GM12878 (cell line): ENCODE measurements at regions not wholly inside any gene's neighbourhood (a gene's known extent, or its start where the extent isn't known, plus 50 kb on each side); places are given as distances from the start of the nearest gene placed in this dataset.

Experiments
- ATAC-seq: fragments of 200-7000 bp; cut with Tn5 transposase; 3 replicates; pipeline ENCODE4 v1.9.1; 2020; ENCODE audit warnings: mild to moderate bottlenecking, moderate library complexity
- BruUV-seq: library from RNA; stranded (reverse); fragments of 400-500 nt; replicated peaks from 2 replicates; lab custom pipeline; 2021; lab: Mats Ljungman, UMichigan
- CTCF ChIA-PET: fragments of 300-600 bp; sonication (Branson Sonifier 250); formaldehyde crosslinking; extraction: SDS; loops from one replicate; lab custom pipeline; 2021; ENCODE audit warnings: inconsistent platforms; lab: Yijun Ruan, JAX
- POLR2A ChIA-PET: fragments of 350-600 bp; formaldehyde crosslinking; extraction: SDS; loops from one replicate; lab custom pipeline; 2021; ENCODE audit warnings: inconsistent platforms; lab: Charles Lee
- RAD21 ChIA-PET: fragments of 300-600 bp; sonication (Branson Sonifier 250); formaldehyde crosslinking; loops from one replicate; lab custom pipeline; 2023; ENCODE audit warnings: antibody characterized with exemption; ENCODE audit not compliant: unreplicated experiment; lab: Charles Lee
- SMC1A ChIA-PET: fragments of 300-600 bp; sonication (Branson Sonifier 250); formaldehyde crosslinking; loops from one replicate; lab custom pipeline; 2023; ENCODE audit not compliant: unreplicated experiment, uncharacterized antibody; lab: Charles Lee
- DNase-seq: peaks from one replicate; pipeline ENCODE4 v3.0.0-alpha.2; 2011; ENCODE audit warnings: low read depth, low spot score
- FAIRE-seq: peaks from 3 replicates; lab custom pipeline; 2011; peaks lifted over from hg19 to GRCh38; lab: Jason Lieb, UNC
- H2AFZ ChIP-seq: 2 replicates; pipeline ENCODE4 v1.6.0; 2011; ENCODE audit warnings: low read depth, low read length, control low read depth; ENCODE audit not compliant: control insufficient read depth
- H3K27ac ChIP-seq: 2 replicates; pipeline ENCODE4 v1.5.1; 2011; ENCODE audit warnings: control low read depth; ENCODE audit not compliant: control insufficient read depth, insufficient read depth
- H3K27me3 ChIP-seq, 2 experiments: replicated peaks in 1 of 2; 2 replicates each; pipeline versions ENCODE4 v1.6.0 to v1.6.1; 2011; ENCODE audit warnings: low read length in 1 of 2; ENCODE audit not compliant: control insufficient read depth in 2 of 2, insufficient read depth in 2 of 2
- H3K36me3 ChIP-seq, 2 experiments: 2 replicates each; pipeline ENCODE4 v1.5.1; 2011; ENCODE audit warnings: low read length in 1 of 2; ENCODE audit not compliant: control insufficient read depth in 2 of 2, insufficient read depth in 2 of 2
- H3K4me1 ChIP-seq: 2 replicates; pipeline ENCODE4 v1.6.1; 2011; ENCODE audit warnings: mild to moderate bottlenecking, low read length, moderate library complexity, mixed read lengths; ENCODE audit not compliant: control insufficient read depth, insufficient read depth
- H3K4me2 ChIP-seq: 2 replicates; pipeline ENCODE4 v1.6.0; 2011; ENCODE audit warnings: control low read depth; ENCODE audit not compliant: control insufficient read depth, insufficient read depth
- H3K4me3 ChIP-seq: fragments of 200-600 bp; sonication (generic); 2 replicates; pipeline ENCODE4 v1.5.1; 2016
- H3K79me2 ChIP-seq: 2 replicates; pipeline ENCODE4 v1.6.0; 2011; ENCODE audit warnings: low read length; ENCODE audit not compliant: control insufficient read depth, insufficient read depth
- H3K9ac ChIP-seq: 2 replicates; pipeline ENCODE4 v1.8.0; 2011; ENCODE audit warnings: low read length, control low read depth, mixed read lengths; ENCODE audit not compliant: control insufficient read depth, insufficient read depth
- H3K9me3 ChIP-seq: replicated peaks from 3 replicates; pipeline ENCODE4 v1.5.1; 2011; ENCODE audit warnings: mild to moderate bottlenecking, low read length; ENCODE audit not compliant: control insufficient read depth, insufficient read depth
- H4K20me1 ChIP-seq: 2 replicates; pipeline ENCODE4 v1.6.0; 2011; ENCODE audit not compliant: control insufficient read depth, insufficient read depth
- NR2C2 ChIP-seq: IDR thresholded peaks from 2 replicates; pipeline ENCODE4 v1.6.1; 2011; ENCODE audit warnings: borderline replicate concordance, low read depth; ENCODE audit not compliant: control insufficient read depth, insufficient read length
- PAX8 ChIP-seq: fragments of 450-650 bp; IDR thresholded peaks from 2 replicates; pipeline ENCODE4 v1.6.1; 2017; ENCODE audit warnings: mild to moderate bottlenecking, moderate library complexity
- ZNF24 ChIP-seq: fragments of 450-650 bp; IDR thresholded peaks from 2 replicates; pipeline ENCODE4 v1.6.1; 2017; ENCODE audit warnings: antibody characterized with exemption, mild to moderate bottlenecking
- ZNF274 ChIP-seq: IDR thresholded peaks from one replicate; pipeline ENCODE4 v1.8.0; 2011; ENCODE audit not compliant: insufficient read length, insufficient read depth
- ZNF622 ChIP-seq: fragments of 450-650 bp; IDR thresholded peaks from 2 replicates; pipeline ENCODE4 v1.6.1; 2017; ENCODE audit warnings: mild to moderate bottlenecking, inconsistent platforms
- WGBS: methylation state at CpG from one replicate; pipeline ENCODE4 v1.1.6; 2016; ENCODE audit warnings: low lambda C conversion rate; ENCODE audit not compliant: insufficient replicate concordance, insufficient coverage; ENCODE audit errors: missing lambda C conversion rate; 5-methylcytosine and 5-hydroxymethylcytosine counted together
- in situ Hi-C: fragments of 300-500 bp; cut with MboI; formaldehyde crosslinking; loops from 9 replicates; pipeline ENCODE4 v1.14.3; 2018; ENCODE audit warnings: mixed read lengths
- intact Hi-C: fragments of 100-400 bp; cut with micrococcal nuclease; formaldehyde crosslinking; loops from one replicate; pipeline ENCODE4 v1.14.2; 2022; ENCODE audit not compliant: unreplicated experiment

GRCh38 chr7:85630904-85631600, 444.2 kb upstream of the SEMA3D start (continued):
- TF ChIP-seq ZNF622 = no peak
- TF ChIP-seq ZNF274 = no peak
- TF ChIP-seq PAX8 = no peak
- TF ChIP-seq NR2C2 = no peak

GRCh38 chr7:85627791-85628586, 441.1 kb upstream of the SEMA3D start:
- H3K4me1 ChIP-seq = no peaks in the 10 kb centered on the region
- RAD21 ChIA-PET = no interaction called here
- TF ChIP-seq ZNF24 = no peak
- H3K79me2 ChIP-seq = no peaks in the 10 kb centered on the region
- ATAC-seq (no peak), FAIRE-seq (no peak), DNase-seq (no peak)
- BruUV-seq = no TSS peak
- H3K27ac ChIP-seq = no peak overlapping the region
- CTCF ChIA-PET = no interaction called here
- no peak overlapping the region for H3K4me3 ChIP-seq
- H3K4me2 ChIP-seq = no peak overlapping the region
- SMC1A ChIA-PET = no interaction called here
- no peak overlapping the region for H2AFZ ChIP-seq
- H3K9ac ChIP-seq = no peak overlapping the region
- WGBS = 21% methylated on average over 5 of the region's 5 CpGs
- intact Hi-C loops (no loop called here), in situ Hi-C loops (no loop called here)
- H4K20me1 ChIP-seq = no peaks in the 10 kb centered on the region
- H3K27me3 ChIP-seq = no peaks in the 10 kb centered on the region
- POLR2A ChIA-PET = no interaction called here
- H3K36me3 ChIP-seq = no peaks in the 10 kb centered on the region
- no peaks in the 10 kb centered on the region for H3K9me3 ChIP-seq
